HG03135 (cell line): ENCODE measurements at regions not wholly inside any gene's neighbourhood (a gene's known extent, or its start where the extent isn't known, plus 50 kb on each side); places are given as distances from the start of the nearest gene placed in this dataset.
"Not testable (repeated sequence)": the region's sequence is repeated elsewhere in the genome, so short reads cannot be mapped to it uniquely, and the experiment has no call there.

Experiments
- ATAC-seq: cut with Tn5 transposase; IDR thresholded peaks from one replicate; pipeline ENCODE4 v1.9.1; 2021; ENCODE audit warnings: mild to moderate bottlenecking, moderate library complexity; ENCODE audit not compliant: unreplicated experiment

- no peak for ATAC-seq
These were observed 552.1 kb downstream of the PYDC2 start for GRCh38 chr3:192013110-192013509.

GRCh38 chr3:192022412-192022811 is 561.4 kb downstream of the PYDC2 start:
- no peak for ATAC-seq

GRCh38 chr3:192024751-192025150 is 563.8 kb downstream of the PYDC2 start:
- no peak for ATAC-seq

- no peak for ATAC-seq
These were observed 565.7 kb downstream of the PYDC2 start for GRCh38 chr3:192026661-192027060.

- no peak for ATAC-seq
These were observed 571.0 kb downstream of the PYDC2 start for GRCh38 chr3:192031941-192032340.

GRCh38 chr3:192033246-192033645 is 572.3 kb downstream of the PYDC2 start:
- no peak for ATAC-seq

GRCh38 chr3:192038726-192039125 is 577.8 kb downstream of the PYDC2 start:
- ATAC-seq = no peak

GRCh38 chr3:192039593-192039992 is 578.6 kb downstream of the PYDC2 start:
- no peak for ATAC-seq

- ATAC-seq = no peak
These were observed 579.5 kb downstream of the PYDC2 start for GRCh38 chr3:192040282-192041043.

- ATAC-seq = peak; percentile 99
These were observed 581.2 kb downstream of the PYDC2 start for GRCh38 chr3:192042116-192042515.

- ATAC-seq = no peak
These were observed 593.9 kb downstream of the PYDC2 start for GRCh38 chr3:192054881-192055280.

- ATAC-seq = no peak
These were observed 595.0 kb downstream of the PYDC2 start for GRCh38 chr3:192055946-192056345.

- ATAC-seq = no peak
These were observed 596.3 kb downstream of the PYDC2 start for GRCh38 chr3:192057261-192057660.

- ATAC-seq = no peak
These were observed 599.3 kb downstream of the PYDC2 start for GRCh38 chr3:192060160-192060781.

GRCh38 chr3:192061426-192061825 is 600.5 kb downstream of the PYDC2 start:
- no peak for ATAC-seq

GRCh38 chr3:192062186-192062585 is 601.2 kb downstream of the PYDC2 start:
- ATAC-seq = no peak

- peak; percentile 56 for ATAC-seq
These were observed 602.6 kb downstream of the PYDC2 start for GRCh38 chr3:192063570-192063969.

GRCh38 chr3:192064959-192065358 is 604.0 kb downstream of the PYDC2 start:
- ATAC-seq = no peak

GRCh38 chr3:192066253-192066652 is 605.3 kb downstream of the PYDC2 start:
- not testable (repeated sequence) for ATAC-seq

GRCh38 chr3:192068464-192069254 is 607.7 kb downstream of the PYDC2 start:
- peak; percentile 56 for ATAC-seq

- ATAC-seq = no peak
These were observed 617.0 kb downstream of the PYDC2 start for GRCh38 chr3:192077795-192078497.
